GM12873 (cell line): ENCODE measurements at regions not wholly inside any gene's neighbourhood (a gene's known extent, or its start where the extent isn't known, plus 50 kb on each side); places are given as distances from the start of the nearest gene placed in this dataset.

Experiments
- TF ChIP-seq, protein P1 (sequence below): IDR thresholded peaks from 2 replicates; pipeline ENCODE4 v1.5.1; 2012; ENCODE audit warnings: low read depth, mild to moderate bottlenecking, moderate library complexity, low read length, control low read depth; ENCODE audit not compliant: insufficient read depth; ENCODE audit errors: missing control alignments

DNA sequence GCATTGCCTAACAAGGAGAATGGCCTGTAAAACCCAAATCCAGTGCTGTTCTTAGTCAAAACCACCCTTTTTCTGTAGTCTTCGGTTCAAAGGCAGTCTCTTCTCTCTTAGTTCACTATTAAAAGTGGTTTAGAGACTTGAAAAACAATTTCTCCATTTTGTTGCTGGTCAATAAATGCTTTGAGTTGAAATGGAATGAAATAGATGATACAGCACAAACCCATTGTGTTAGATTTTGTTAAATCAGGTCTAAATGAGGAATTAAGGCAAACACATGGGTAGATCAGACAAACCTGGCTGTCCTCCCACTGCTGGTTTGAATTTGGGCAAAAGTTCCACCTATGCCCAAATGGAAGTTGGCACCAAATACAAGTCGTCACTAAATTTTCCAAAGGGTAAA lies 150.1 kb upstream of the SERTAD2 start:
- TF ChIP-seq, protein P1, sequence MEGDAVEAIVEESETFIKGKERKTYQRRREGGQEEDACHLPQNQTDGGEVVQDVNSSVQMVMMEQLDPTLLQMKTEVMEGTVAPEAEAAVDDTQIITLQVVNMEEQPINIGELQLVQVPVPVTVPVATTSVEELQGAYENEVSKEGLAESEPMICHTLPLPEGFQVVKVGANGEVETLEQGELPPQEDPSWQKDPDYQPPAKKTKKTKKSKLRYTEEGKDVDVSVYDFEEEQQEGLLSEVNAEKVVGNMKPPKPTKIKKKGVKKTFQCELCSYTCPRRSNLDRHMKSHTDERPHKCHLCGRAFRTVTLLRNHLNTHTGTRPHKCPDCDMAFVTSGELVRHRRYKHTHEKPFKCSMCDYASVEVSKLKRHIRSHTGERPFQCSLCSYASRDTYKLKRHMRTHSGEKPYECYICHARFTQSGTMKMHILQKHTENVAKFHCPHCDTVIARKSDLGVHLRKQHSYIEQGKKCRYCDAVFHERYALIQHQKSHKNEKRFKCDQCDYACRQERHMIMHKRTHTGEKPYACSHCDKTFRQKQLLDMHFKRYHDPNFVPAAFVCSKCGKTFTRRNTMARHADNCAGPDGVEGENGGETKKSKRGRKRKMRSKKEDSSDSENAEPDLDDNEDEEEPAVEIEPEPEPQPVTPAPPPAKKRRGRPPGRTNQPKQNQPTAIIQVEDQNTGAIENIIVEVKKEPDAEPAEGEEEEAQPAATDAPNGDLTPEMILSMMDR, result no peak

DNA sequence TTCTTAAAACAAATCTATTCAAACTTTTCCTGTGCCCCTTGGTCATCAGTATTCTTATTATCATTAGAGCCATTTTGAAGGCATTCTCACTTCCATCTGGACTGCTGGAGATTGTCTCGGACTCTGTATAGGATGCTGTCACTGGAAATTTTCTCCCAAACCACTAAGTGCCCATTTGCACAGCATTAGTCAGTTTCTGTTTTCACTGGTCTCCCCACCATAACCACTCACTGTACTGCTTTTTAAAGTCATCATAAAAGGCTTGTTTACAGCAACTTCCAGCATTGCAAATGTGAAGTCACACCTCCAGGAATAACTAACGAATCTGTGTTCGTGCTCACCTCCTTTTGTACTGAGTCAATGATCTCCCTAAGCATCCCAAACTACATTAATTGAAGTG lies 150.9 kb upstream of the SERTAD2 start:
- TF ChIP-seq, protein P1, result no peak

DNA sequence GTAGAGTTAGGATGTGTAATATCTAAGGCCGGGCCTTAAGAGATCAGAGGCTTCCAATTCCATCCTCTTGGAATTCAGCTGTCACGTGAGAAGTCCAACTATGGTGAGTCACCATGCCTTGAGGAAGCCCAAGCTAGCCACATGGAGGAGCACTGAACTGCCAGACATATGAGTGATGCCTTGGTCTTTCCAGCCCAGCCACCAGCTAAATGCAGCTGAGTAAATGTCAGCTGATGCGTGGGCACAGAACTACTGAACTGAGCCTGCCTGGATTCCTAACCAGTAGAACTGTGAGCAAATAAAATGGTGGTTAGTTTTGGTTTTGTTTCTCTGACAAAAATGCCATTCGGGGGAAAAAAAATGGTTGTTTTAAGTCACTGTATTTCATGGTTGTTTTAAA lies 153.7 kb upstream of the SERTAD2 start:
- TF ChIP-seq, protein P1, result no peak

- TF ChIP-seq, protein P1, result no peak
These were observed 154.4 kb upstream of the SERTAD2 start for GRCh38 chr2:64808092-64808491.

DNA sequence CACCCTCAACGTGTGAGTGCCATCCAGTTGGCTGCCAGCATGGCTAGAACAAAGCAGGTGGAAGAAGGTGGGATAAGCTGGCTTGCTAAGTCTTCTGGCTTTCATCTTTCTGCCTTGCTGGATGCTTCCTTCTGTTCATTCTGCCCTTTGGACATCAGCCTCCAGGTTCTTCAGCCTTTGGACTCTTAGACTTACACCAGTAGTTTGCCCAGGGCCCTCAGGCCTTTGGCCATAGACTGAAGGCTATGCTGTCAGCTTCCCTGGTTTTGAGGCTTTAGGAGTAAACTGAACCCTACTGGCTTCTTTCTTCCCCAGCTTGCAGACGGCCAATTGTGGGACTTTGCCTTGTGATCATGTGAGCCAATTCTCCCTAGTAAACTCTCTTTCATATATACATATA lies 155.0 kb upstream of the SERTAD2 start:
- TF ChIP-seq, protein P1, result no peak

- TF ChIP-seq, protein P1, result no peak
These were observed 155.5 kb upstream of the SERTAD2 start for GRCh38 chr2:64809216-64809615.

- TF ChIP-seq, protein P1, result no peak
These were observed 158.6 kb upstream of the SERTAD2 start for GRCh38 chr2:64812285-64812684.

DNA sequence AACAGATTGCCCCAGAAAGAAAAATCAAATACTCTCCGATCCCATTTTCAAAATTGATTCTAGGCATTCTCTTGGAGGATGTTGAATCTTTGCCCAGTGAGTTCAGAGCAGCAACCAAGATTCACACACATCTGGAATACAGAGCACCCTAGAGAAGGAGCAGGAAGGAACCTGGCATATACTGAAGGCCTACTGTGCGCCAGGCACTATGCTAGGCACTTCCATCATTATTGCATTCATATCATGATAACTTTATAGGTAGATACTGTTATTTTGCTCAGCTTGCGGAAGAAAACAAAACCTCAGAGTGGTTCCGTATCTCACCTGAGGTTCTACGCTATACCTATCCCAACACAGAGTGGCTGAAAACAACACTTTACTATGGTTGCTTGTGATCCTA lies 160.3 kb upstream of the SERTAD2 start:
- TF ChIP-seq, protein P1, result no peak
